Activated CD8-positive, alpha-beta memory T cell treated with anti-CD3 and anti-CD28 coated beads for 36 hours (primary cell): ENCODE measurements at regions not wholly inside any gene's neighbourhood (a gene's known extent, or its start where the extent isn't known, plus 50 kb on each side); places are given as distances from the start of the nearest gene placed in this dataset.

Experiments
- CTCF ChIA-PET: fragments of 350-600 bp; sonication (Branson Sonifier 250); formaldehyde crosslinking; loops from one replicate; lab custom pipeline; 2021; ENCODE audit warnings: antibody characterized with exemption; lab: Charles Lee
- POLR2A ChIA-PET: fragments of 350-600 bp; sonication (Branson Sonifier 250); formaldehyde crosslinking; loops from one replicate; lab custom pipeline; 2021; ENCODE audit warnings: antibody characterized with exemption; lab: Charles Lee

- CTCF ChIA-PET: no interaction called here
- POLR2A ChIA-PET: no interaction called here
These were observed 566.6 kb upstream of the DSEL start for GRCh38 chr18:68083131-68083530.

GRCh38 chr18:68072744-68073143 is 556.2 kb upstream of the DSEL start:
- POLR2A ChIA-PET: no interaction called here
- CTCF ChIA-PET: no interaction called here

- ChIA-PET POLR2A (no interaction called here), CTCF (no interaction called here)
These were observed 544.4 kb upstream of the DSEL start for GRCh38 chr18:68060871-68061270.

GRCh38 chr18:68056936-68057335 is 540.4 kb upstream of the DSEL start:
- ChIA-PET POLR2A (no interaction called here), CTCF (no interaction called here)

GRCh38 chr18:68054669-68055068 is 538.1 kb upstream of the DSEL start:
- ChIA-PET POLR2A (no interaction called here), CTCF (no interaction called here)

- ChIA-PET POLR2A (no interaction called here), CTCF (no interaction called here)
These were observed 536.8 kb upstream of the DSEL start for GRCh38 chr18:68053290-68053689.

GRCh38 chr18:68041327-68041726 is 524.8 kb upstream of the DSEL start:
- ChIA-PET CTCF (no interaction called here), POLR2A (no interaction called here)

GRCh38 chr18:68040198-68040597 is 523.7 kb upstream of the DSEL start:
- ChIA-PET CTCF (no interaction called here), POLR2A (no interaction called here)

- ChIA-PET CTCF (no interaction called here), POLR2A (no interaction called here)
These were observed 519.4 kb upstream of the DSEL start for GRCh38 chr18:68035774-68036522.

GRCh38 chr18:68034296-68034695 is 517.8 kb upstream of the DSEL start:
- POLR2A ChIA-PET: no interaction called here
- CTCF ChIA-PET: no interaction called here

- ChIA-PET POLR2A (no interaction called here), CTCF (no interaction called here)
These were observed 516.9 kb upstream of the DSEL start for GRCh38 chr18:68033466-68033865.

- ChIA-PET POLR2A (no interaction called here), CTCF (no interaction called here)
These were observed 508.2 kb upstream of the DSEL start for GRCh38 chr18:68024716-68025115.

GRCh38 chr18:68017385-68017784 is 500.9 kb upstream of the DSEL start:
- ChIA-PET POLR2A (no interaction called here), CTCF (no interaction called here)

- POLR2A ChIA-PET: no interaction called here
These were observed 481.0 kb upstream of the DSEL start for GRCh38 chr18:67997496-67997895.

GRCh38 chr18:67995769-67996168 is 479.2 kb upstream of the DSEL start:
- ChIA-PET CTCF (no interaction called here), POLR2A (no interaction called here)

More at GRCh38 chr18:67997496-67997895, 481.0 kb upstream of the DSEL start:
- CTCF ChIA-PET: no interaction called here

GRCh38 chr18:67980241-67980640 is 463.7 kb upstream of the DSEL start:
- CTCF ChIA-PET: no interaction called here
- POLR2A ChIA-PET: no interaction called here

- ChIA-PET POLR2A (no interaction called here), CTCF (interaction anchor here (0.6 kb wide), 1 partner anchor 124 kb away, joined by 4 read pairs; no protein-coding TSS in a partner anchor)
These were observed 460.6 kb upstream of the DSEL start for GRCh38 chr18:67977067-67977616.

- POLR2A ChIA-PET: no interaction called here
- CTCF ChIA-PET: no interaction called here
These were observed 457.4 kb upstream of the DSEL start for GRCh38 chr18:67973916-67974315.

- CTCF ChIA-PET: interaction anchor here (0.5 kb wide), 1 partner anchor 59 kb away, joined by 3 read pairs; no protein-coding TSS in a partner anchor
- POLR2A ChIA-PET: no interaction called here
These were observed 452.9 kb upstream of the DSEL start for GRCh38 chr18:67969458-67969857.

GRCh38 chr18:67966224-67966623 is 449.7 kb upstream of the DSEL start:
- ChIA-PET POLR2A (no interaction called here), CTCF (no interaction called here)

GRCh38 chr18:67964462-67964861 is 447.9 kb upstream of the DSEL start:
- CTCF ChIA-PET: no interaction called here
- POLR2A ChIA-PET: no interaction called here
